ENCODE measurements at regions not wholly inside any gene's neighbourhood (a gene's known extent, or its start where the extent isn't known, plus 50 kb on each side); places are given as distances from the start of the nearest gene placed in this dataset.

DNA sequence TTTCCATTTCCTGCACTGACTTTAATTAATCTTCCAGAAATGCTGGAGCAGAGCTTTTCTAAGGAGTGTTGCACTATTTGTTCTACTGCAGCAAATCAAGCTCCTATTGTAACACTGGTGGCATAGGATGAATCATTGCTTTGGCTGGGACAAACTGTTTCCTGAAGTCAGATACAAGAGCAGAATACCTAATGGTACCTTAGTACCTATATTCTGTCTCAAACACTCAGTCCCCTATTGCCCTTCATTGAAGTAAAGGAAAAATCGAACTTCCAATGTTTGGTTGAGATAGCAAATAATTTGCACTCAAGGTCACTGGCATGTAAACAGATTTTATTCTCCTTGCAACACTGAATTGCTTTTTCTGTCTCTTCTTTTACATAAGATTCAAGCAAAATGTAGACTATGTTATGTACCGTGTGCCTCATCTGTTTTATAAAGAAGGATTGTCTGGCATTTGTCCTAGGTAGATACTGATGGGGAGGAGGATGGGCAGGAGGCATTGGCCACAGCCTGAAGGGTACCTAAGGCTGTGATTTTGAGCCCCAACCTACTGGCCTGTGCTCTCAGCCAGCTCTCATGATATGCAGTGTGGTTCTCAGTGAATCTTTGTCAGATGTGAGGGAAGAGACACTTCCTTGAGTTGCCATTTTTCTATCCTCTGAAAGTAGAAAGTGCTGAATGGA, 141.6 kb downstream of the AASDH start:
- H2BK12ac ChIP-seq (ENCODE audit: insufficient read length, low read depth, low read length), result no peak overlapping the region
- WGBS (ENCODE audit: extremely low coverage, insufficient read length, low lambda C conversion rate), result no CpG with 5 or more reads among the region's 2 CpGs
- no peak for DNase-seq

More for the DNA sequence above, 141.6 kb downstream of the AASDH start:
- Mint-ChIP-seq H3K27ac (peak overlapping the region in 2 of 3 experiments; percentile 38 to 63; a peak in 2 of 7 replicates), H3K4me1 (peaks cover 17 to 21% of the 10 kb centered on the region in 2 experiments), H3K36me3 (ENCODE audit: insufficient read depth in 1 of 3, low read depth in 3 of 3) (no peaks in the 10 kb centered on the region), H3K9me3 (no peaks in the 10 kb centered on the region), H3K27me3 (ENCODE audit: low read depth) (no peaks in the 10 kb centered on the region), H3K4me3 (no peak overlapping the region)
- H2AK5ac ChIP-seq (ENCODE audit: insufficient read length, low read length), result no peak overlapping the region
- H3K23me2 ChIP-seq (ENCODE audit: insufficient read length, low read depth, low read length, poor library complexity, severe bottlenecking), result no peaks in the 10 kb centered on the region
- no peak overlapping the region for H3K18ac ChIP-seq (ENCODE audit: insufficient read length, low read depth, low read length)
- H4K8ac ChIP-seq (replicated peaks; ENCODE audit: insufficient read length, low read depth, low read length), result no peak overlapping the region
- peaks cover 12% of the 10 kb centered on the region; the same call in 1 of the 2 replicates for H3K4me1 ChIP-seq (ENCODE audit: insufficient read depth, low read length)
- H4K91ac ChIP-seq (ENCODE audit: insufficient read length, low read depth, low read length), result no peak overlapping the region
- H2BK15ac ChIP-seq (ENCODE audit: low read depth, low read length), result no peak overlapping the region
- H3K9me3 ChIP-seq (ENCODE audit: control insufficient read depth, low read depth, low read length), result no peaks in the 10 kb centered on the region
- no peak overlapping the region for H3K9ac ChIP-seq (ENCODE audit: extremely low read depth, insufficient read length, low read length)
- H3K14ac ChIP-seq (ENCODE audit: insufficient read depth, low read length), result no peak overlapping the region
- no peak for TF ChIP-seq CTCF (conservative IDR thresholded peaks at IDR 0.05)
- H3K79me2 ChIP-seq (ENCODE audit: insufficient read depth, low read length), result no peaks in the 10 kb centered on the region
- no peak overlapping the region for H3K56ac ChIP-seq (ENCODE audit: insufficient read length, low read depth, low read length)
- no peak overlapping the region for H3T11ph ChIP-seq (ENCODE audit: low read length)
- peak overlapping the region; percentile 24 for H3K4me2 ChIP-seq (ENCODE audit: insufficient read depth, insufficient read length, low read length)
- no peak overlapping the region for H2AFZ ChIP-seq (ENCODE audit: low read length)
- H2BK20ac ChIP-seq (ENCODE audit: low read depth, low read length, poor library complexity, severe bottlenecking), result no peak overlapping the region
- no peak overlapping the region for H3K4ac ChIP-seq (ENCODE audit: low read depth, low read length)
- no peaks in the 10 kb centered on the region for H3K79me1 ChIP-seq (ENCODE audit: insufficient read depth, low read depth, low read length, poor library complexity, severe bottlenecking)
- no peak overlapping the region for H4K5ac ChIP-seq (ENCODE audit: insufficient read length, low read depth, low read length)
- no peaks in the 10 kb centered on the region for H3K27me3 ChIP-seq (ENCODE audit: insufficient read depth, low read length)
- H3K27ac ChIP-seq (ENCODE audit: insufficient read length, low read depth, low read length), result no peak overlapping the region
- H3K23ac ChIP-seq (ENCODE audit: insufficient read length, low read depth, low read length), result no peak overlapping the region
- H4K20me1 ChIP-seq (ENCODE audit: control insufficient read depth, insufficient read depth, insufficient read length), result no peaks in the 10 kb centered on the region
- no peak overlapping the region for H2BK5ac ChIP-seq (ENCODE audit: insufficient read length, low read length)
- no peak overlapping the region for H2BK120ac ChIP-seq (ENCODE audit: low read depth, low read length, poor library complexity, severe bottlenecking)

All from H9 (cell line).